ENCODE measurements at regions not wholly inside any gene's neighbourhood (a gene's known extent, or its start where the extent isn't known, plus 50 kb on each side); places are given as distances from the start of the nearest gene placed in this dataset.

DNA sequence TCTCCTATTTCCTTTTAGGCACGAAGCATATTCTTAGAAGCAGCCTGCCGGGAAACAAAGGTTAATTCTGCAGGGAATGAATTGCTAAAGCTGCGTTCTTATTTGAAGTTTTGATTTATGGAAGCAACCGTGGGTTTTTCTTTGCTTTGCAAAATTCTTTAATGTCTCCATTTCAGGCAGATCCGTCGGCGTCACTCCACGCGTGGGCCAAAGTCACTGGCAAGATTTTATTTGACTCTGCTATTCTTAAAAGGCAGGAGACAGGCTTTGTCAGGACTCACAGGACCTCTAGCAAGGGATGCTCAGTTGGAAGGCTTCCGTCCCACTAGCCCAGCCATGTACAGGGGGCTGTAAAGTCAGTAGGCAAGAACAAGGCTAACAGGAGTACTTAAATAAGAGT is 387.3 kb upstream of the XYLT1 start:
- no peak overlapping the region for H3K4me3 ChIP-seq (ENCODE audit: low read depth, low read length)
- TF ChIP-seq CTCF (IDR thresholded peaks at IDR 0.05; ENCODE audit: low read depth, low read length): no peak

DNA sequence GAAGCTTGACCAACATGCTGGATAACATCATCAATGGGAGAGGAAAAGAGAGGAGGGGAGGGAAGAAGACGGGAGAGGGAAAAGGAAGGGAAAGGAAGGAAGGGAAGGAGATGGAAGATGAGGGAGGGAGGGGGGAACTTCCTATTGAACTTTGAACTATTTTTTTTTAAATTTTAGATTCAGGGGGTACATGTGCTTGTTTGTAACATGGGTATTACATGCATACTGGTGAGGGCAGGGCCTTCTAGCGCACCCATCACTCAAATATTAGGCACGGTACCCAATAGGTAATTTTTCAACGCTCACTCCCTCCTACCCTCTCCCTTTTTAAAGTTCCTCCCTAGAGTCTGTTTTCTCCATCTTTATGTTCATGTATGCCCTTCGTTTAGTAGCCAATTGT is 383.2 kb upstream of the XYLT1 start:
- no peak overlapping the region for H3K4me3 ChIP-seq (ENCODE audit: low read depth, low read length)
- no peak for TF ChIP-seq CTCF (IDR thresholded peaks at IDR 0.05; ENCODE audit: low read depth, low read length)

DNA sequence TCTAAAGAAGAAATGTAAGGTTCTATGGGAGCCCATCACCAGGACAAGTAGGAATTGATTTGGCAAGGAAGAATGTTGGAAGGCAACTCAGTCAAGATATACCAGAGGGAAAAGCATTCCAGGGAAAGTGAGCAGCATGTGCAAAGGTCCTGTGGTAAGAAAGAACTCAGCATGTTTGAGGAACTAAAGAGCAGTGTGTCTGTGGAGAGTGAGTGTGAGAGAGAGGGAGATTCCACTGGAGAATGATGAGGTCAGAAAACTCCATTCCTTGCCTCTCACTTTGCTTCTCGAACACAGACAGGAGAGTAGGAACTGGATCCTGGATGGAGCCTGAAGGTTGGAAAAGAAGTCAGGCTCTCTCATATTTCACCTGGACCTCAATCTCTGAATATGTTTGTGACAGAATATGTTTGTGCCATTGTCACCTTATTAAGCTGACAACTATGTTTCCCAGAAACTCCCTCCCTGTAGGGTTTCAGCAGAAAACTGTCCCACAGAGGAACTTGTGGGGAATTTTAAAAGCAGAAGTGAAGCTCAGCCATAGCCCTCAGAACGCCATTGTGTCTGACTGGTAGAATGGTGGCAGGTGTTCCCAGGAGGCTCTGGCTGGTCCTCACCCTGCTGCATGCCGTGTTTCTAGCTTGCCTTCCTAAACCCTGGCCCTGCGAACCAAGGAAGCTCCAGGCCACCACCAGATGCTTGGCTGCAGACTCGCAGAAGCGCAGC is 382.4 kb upstream of the XYLT1 start:
- no peak for TF ChIP-seq CTCF (IDR thresholded peaks at IDR 0.05; ENCODE audit: low read depth, low read length)
- H3K4me3 ChIP-seq (ENCODE audit: low read depth, low read length): no peak overlapping the region

GRCh38 chr16:17850581-17851250 is 380.0 kb upstream of the XYLT1 start:
- H3K4me3 ChIP-seq (ENCODE audit: low read depth, low read length): no peak overlapping the region
- TF ChIP-seq CTCF (IDR thresholded peaks at IDR 0.05; ENCODE audit: low read depth, low read length): no peak

DNA sequence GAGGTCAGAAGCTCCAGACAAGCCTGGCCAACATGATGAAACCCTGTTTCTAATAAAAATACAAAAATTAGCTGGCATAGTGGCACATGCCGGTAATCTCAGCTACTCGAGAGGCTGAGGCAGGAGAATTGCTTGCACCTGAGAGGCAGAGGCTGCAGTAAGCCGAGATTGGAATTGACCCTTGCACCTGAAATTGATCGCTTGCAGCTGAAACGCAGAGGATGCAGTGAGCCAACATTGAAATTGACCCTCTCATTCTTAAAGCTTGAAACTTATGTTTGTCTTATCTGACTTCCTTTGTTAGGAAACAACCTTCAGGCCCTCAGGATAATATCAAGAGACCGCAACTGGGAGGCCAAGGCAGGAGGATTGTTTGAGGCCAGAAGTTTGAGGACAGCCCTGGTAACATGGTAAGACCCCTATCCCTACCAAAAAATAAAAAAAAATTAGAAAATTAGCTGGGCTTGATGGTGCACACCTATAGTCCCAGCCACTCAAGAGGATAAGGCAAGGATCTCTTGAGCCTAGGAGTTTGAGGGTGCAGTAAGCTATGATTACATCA is 376.6 kb upstream of the XYLT1 start:
- TF ChIP-seq CTCF (IDR thresholded peaks at IDR 0.05; ENCODE audit: low read depth, low read length): no peak
- H3K4me3 ChIP-seq (ENCODE audit: low read depth, low read length): no peak overlapping the region

GRCh38 chr16:17846030-17846429 is 375.3 kb upstream of the XYLT1 start:
- H3K4me3 ChIP-seq (ENCODE audit: low read depth, low read length): no peak overlapping the region
- TF ChIP-seq CTCF (IDR thresholded peaks at IDR 0.05; ENCODE audit: low read depth, low read length): no peak

DNA sequence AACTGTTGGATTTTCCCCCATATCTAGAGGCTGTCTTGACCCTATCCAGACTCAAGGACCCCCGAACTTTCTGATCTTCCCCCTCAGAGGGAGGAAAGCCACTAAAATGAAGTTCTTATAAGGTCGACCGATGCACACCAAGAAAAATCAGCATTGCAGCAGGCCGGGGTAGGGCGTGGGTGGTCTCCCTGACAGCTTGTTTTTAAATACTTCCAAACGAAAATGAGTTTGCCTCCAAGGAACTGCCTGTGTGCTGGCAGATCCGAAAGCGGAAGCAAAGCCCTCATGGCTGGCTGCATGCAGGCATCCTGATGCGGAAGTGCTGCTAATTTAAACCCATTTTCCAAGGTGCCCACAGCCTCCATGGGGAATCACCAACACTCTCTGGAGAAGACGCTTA is 374.3 kb upstream of the XYLT1 start:
- no peak overlapping the region for H3K4me3 ChIP-seq (ENCODE audit: low read depth, low read length)
- no peak for TF ChIP-seq CTCF (IDR thresholded peaks at IDR 0.05; ENCODE audit: low read depth, low read length)

Data from WI38 (cell line).